NCI-H524 (cell line): ENCODE measurements at regions not wholly inside any gene's neighbourhood (a gene's known extent, or its start where the extent isn't known, plus 50 kb on each side); places are given as distances from the start of the nearest gene placed in this dataset.

Experiments used
- DNase-seq, 2 experiments: peaks; one replicate each; lab custom pipeline; 2025; lab: John Stamatoyannopoulos, UW

- DNase-seq = no peak
Observed at GRCh38 chr22:49435596-49435995, 392.1 kb downstream of the BRD1 start.

DNA sequence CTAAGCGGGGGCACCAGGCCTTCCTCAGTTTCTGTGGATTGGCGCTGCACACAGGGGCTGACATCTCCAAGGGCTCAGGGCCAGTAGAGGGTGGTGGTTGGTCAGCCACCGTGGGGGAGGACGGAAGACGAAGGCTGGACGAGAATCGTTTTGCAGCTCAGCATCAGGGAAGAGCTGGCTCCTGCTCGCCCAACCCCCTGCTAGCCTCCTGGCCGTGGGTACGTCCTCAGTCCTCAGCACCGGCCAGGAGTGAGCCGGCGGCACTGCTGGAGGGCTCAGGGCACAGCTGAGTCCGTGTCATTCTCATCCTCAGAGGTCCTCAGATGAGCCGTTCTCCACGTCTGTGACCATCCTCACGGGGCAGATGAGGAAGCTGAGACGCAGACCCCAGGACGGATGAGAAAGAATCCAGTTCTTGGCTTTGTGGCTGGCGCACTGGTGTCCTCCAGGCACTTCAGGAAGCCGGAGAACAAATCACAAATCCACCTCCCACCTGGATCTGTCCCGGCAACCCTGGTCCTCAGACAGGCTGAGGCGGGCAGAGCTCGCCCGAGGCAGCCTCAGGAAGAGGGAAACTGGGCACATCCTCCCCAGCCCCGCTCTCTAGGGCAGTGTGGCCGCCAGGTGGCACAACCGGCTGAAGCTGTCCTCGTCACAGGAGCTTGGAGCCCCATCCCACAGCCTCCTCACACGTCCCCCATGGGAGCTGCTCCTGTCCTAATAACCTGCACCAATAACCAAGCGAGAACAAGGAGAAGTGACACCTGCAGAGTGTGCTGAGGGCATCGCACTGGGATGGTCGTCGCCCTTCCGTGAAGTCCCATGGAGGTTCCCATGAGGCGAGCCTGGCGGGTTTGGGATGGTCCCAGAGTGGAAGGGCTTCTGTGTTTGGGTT, 393.7 kb downstream of the BRD1 start:
- peak in 1 of 2 experiments; percentile 18 for DNase-seq

DNA sequence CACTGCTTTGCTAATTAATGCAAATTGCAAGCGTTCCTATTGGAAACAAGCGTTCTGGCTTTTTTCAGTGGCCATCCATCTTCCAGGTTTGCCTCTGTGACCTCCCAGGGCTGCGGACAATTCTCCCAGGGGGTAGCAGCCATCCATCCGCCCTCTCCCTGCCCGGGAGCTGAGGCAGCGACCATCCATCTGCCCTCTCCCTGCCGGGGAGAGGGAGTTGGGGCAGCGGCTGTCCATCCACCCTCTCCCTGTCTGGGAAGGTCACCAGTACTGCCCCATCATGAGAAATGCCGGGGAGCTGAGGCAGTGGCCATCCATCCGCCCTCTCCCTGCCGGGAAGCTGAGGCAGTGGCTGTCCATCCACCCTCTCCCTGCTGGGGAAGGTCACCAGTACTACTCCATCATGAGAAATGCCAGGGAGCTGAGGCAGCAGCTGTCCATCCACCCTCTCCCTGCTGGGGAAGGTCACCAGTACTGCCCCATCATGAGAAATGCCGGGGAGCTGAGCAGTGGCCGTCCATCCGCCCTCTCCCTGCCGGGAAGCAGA, 394.7 kb downstream of the BRD1 start:
- no peak for DNase-seq

DNA sequence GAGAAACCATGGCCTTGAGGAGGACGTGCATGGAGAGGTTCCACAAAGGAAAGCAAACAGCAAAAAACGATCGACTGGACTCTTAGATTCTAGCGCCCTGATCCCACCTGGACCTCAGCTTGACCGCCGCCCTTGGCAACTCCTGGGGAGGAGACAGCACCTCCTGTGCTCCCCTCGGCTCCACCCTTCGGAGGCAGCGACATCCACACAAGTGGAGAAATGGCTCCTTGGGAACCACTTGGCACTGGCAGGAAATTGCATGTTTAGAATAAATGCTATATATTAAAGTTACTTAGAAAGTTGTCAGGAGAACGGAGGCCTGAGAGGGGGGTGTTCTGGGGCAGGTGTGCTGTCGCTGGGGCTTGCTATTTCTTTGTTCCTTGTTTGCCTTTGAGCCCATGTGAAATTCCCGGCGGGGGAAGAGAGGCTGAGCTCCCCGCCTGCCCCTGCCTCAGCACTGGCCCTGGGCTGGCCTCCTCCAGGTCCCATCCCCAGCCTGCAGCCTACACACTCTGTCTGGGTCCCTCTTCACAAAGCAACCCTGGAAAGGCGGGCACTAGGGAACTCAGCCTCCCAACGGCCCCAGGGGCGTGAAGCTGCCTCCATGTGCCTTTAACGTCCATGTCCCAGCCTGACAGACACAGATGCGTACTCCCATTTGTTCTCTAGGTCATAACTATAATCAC, 395.3 kb downstream of the BRD1 start:
- no peak for DNase-seq

DNA sequence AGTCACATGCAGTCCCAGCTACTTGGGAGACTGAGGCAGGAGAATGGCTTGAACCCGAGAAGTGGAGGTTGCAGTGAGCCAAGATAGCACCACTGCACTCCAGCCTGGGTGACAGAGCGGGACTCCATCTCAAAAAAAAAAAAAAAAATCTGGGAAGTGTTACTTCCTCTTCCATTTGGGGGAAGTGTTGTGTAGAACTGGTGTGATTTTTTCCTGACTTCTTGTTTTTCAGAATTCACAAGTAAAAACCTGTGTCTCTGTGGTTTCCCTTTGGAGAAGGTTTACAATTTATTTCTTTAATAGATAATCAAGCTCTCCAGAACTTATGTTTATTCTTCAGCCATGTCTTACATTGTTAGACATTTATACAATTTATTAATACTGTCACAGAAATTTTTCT, 396.1 kb downstream of the BRD1 start:
- DNase-seq = no peak

DNA sequence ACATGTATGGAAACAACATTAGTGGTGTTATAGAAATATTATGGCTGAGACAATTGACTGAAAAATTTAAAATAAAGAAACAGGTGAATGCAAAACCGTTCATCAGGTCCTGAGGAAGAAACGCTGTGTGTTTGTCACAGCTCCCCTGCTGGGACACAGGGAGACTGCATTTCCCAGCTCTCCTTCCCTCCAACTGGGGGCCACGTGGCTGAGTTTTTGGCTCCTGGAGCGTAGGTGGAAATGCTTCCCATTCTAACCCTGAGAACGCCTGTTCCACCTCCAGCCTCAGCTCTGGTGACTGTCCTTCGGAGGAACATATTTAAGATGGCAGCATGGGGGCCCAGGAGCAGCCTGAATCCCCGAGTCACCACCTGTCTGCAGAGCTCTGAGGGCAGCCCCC, 398.6 kb downstream of the BRD1 start:
- DNase-seq = peak in 1 of 2 experiments; percentile 1

- no peak for DNase-seq
Observed at GRCh38 chr22:49427941-49428340, 399.7 kb downstream of the BRD1 start.

DNA sequence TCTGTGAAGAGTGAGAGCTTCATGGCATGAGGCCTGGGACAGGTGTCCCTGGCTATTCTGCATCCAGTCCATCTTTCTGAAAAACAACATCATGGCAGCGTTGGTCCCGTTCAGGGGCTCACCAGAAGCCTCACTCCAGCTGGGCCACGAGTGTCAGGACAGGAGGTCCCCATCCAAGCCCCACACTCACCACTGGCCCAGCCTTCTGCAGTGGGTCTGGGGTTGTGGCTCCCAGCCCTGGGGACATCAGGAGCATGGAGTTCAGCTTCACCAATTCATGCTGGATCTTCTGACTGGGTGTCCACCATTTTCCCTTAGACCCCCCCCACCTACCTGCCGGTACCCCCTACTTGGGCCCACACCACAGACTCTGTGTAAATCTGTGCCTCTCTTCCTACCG, 400.3 kb downstream of the BRD1 start:
- no peak for DNase-seq

- DNase-seq = no peak
Observed at GRCh38 chr22:49426618-49427266, 400.9 kb downstream of the BRD1 start.

- DNase-seq = no peak
Observed at GRCh38 chr22:49426098-49426497, 401.6 kb downstream of the BRD1 start.

DNA sequence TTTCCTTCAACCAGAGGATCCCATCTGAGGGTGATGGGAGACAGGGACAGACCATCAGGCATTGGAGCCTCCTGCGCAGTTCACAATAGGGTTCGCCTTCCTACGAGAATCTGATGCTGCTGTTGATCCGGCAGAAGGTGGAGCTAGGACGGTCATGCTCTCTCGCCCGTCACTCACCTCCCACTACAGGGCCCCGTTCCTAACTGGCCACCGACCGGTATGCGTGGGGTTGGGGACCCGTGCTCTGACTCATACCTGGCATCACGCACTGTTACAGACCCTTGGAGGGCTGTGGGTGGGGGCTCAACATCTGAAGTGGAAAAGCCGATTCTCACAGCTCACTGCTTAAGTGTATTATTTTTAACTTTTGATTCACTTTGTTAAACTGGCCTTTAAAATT, 402.3 kb downstream of the BRD1 start:
- no peak for DNase-seq

GRCh38 chr22:49424893-49425270, 402.8 kb downstream of the BRD1 start:
- DNase-seq = no peak

- DNase-seq = no peak
Observed at GRCh38 chr22:49423125-49423650, 404.5 kb downstream of the BRD1 start.

DNA sequence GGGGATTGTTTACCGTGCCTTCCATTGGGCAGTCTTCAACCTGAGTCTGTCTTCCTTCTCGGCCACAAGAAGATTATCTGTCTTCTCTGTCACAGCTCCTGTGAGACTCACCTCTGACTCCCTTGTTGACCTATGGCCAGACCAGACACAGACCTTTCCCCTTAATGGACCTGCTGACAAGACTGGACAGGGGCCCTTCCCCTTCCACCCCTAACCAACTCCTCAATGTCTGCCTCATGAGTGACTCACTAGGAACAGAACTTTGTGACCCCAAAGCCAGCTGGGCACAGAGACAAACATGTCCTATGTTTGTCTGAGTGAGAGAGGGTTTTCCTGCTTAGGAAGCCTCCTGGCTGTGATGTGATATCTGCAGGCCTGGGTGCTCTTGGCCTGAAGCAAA, 405.0 kb downstream of the BRD1 start:
- DNase-seq = no peak

DNA sequence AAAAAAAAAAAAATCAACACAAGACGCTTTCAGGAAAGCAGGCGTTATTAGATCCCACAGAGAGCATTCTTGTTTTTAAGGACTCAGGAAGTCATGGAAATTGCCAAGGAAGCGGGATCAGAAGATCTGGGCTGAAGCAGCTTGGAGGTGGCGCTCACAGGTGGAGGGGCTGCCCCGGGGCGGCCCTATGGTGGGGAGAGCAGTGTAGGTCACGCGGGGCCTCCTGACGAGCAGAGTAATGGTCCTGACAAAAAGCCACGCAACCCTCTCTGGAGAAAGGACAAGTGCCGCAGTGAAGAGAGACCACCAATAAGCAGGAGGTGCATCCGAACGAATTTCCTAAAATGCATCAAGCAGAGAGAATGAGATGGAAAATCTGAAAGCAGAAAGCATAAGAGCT, 407.0 kb downstream of the BRD1 start:
- peak; percentile 44 to 66 for DNase-seq

GRCh38 chr22:49419661-49420060, 408.0 kb downstream of the BRD1 start:
- no peak for DNase-seq

GRCh38 chr22:49418943-49419342, 408.7 kb downstream of the BRD1 start:
- DNase-seq = no peak

- no peak for DNase-seq
Observed at GRCh38 chr22:49418341-49418894, 409.3 kb downstream of the BRD1 start.

DNA sequence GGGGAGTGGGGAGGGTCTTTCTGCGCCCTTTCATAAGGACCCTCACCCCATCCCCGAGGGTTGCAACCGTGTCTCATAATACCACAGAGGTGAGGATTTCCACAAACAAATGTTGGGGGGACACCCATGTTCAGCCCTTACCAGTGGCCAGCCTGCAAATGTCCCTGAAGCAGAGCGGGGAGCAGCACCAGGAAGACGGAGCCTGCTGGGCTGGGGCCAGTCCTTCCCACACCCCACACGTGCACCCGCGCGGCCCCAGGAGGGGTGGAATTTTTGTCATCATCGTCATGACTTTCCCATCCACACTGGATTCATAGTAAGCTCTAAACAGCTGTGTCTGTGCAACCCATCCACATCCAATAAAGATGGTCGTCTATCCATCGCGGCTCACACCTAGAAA, 409.8 kb downstream of the BRD1 start:
- DNase-seq = no peak

DNA sequence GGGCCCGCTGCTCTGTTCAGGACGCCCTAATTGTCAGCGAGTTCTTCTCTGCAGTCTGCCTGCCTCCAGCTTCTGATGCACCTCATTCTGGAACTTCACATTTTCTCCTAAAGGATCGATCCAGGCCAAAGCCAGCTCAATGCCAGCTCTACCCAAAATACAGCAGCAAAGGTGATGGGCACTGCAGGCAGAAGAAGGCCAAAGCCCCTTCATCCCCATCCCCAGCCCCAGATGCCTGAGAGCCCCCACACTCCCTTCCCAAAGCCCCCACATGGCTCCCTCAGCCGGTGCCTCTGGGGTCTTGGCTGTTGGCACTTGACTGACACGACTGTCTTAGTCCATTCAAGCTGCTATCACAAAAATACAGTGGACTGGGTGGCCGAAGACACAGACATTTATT, 410.3 kb downstream of the BRD1 start:
- DNase-seq = no peak

DNA sequence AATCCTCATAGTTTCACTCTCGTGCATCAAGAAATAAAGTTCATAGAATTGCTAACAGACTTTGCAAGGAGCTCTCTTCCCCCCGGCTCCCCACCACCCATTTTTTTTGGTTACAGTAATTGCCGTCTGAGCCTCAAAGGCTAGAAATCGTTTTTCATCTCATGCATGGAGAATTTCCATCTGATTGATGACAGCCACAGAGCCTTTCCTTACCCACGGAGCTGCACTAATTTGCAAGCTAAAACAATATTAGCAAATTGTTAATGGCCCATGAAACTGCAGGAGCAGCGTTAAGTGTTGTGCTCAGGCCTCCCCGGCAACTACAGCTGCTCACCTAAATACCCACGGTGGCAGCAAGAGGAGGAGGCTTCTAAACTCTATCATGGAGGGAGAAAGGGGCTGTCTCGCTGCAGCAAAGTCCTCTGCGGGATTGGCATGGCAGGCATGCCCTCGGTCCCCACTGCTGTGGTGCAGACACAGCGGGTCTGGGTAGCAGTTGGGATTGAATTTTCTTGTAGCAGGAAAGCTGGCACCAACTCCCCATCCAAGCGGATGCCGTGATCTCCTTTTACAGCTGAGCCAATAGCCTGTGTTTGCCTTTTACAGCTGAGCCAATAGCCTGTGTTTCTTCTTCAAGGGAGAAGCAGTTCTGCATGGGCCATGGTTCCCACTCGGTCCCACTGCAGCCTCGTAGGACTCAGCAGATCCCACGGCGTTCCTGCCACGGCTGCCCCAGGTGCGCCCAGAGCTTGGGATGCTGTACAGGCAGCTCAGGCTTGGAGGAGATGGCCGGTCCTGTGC, 412.3 kb downstream of the BRD1 start:
- DNase-seq = peak; percentile 16 to 30
